ENCODE measurements at regions not wholly inside any gene's neighbourhood (a gene's known extent, or its start where the extent isn't known, plus 50 kb on each side); places are given as distances from the start of the nearest gene placed in this dataset.

- TF ChIP-seq REST (IDR thresholded peaks at IDR 0.05) (peak; percentile 38), RAD21 (IDR thresholded peaks at IDR 0.05) (peak; percentile 14 to 29)
Measured at GRCh38 chr1:99579691-99580172, 66.2 kb upstream of the PALMD start (continued).

GRCh38 chr1:99580451-99580850 lies 65.5 kb upstream of the PALMD start:
- Histone ChIP-seq H3K9ac (ENCODE audit: low read depth in 1 of 2, low read length in 2 of 2) (no peak overlapping the region), H3K9me3 (ENCODE audit: control insufficient read depth in 4 of 4, low read length in 3 of 4) (no peaks in the 10 kb centered on the region), H3K4me1 (ENCODE audit: control insufficient read depth in 4 of 4, insufficient read depth in 4 of 4, low read length in 3 of 4) (peaks cover 0 to 6% (median 1%) of the 10 kb centered on the region in 4 donors), H3K36me3 (ENCODE audit: control insufficient read depth in 4 of 4, insufficient read depth in 3 of 4, low read depth in 1 of 4, low read length in 3 of 4) (no peaks in the 10 kb centered on the region), H3K27me3 (ENCODE audit: control insufficient read depth in 4 of 4, insufficient read depth in 4 of 4, low read length in 3 of 4) (no peaks in the 10 kb centered on the region), H3K27ac (ENCODE audit: low read depth in 1 of 2, low read length in 2 of 2) (no peak overlapping the region), H3K4me3 (ENCODE audit: low read depth in 1 of 3, low read length in 3 of 3) (no peak overlapping the region)
- 95% methylated on average over 6 of the region's 6 CpGs for WGBS
- no peak for TF ChIP-seq FOXA1 (IDR thresholded peaks at IDR 0.05)
- TF ChIP-seq JUND (IDR thresholded peaks at IDR 0.05) = no peak
- TF ChIP-seq EGR1 (IDR thresholded peaks at IDR 0.05; ENCODE audit: low read depth in 2 of 2) = no peak
- TF ChIP-seq SP1 (IDR thresholded peaks at IDR 0.05) = no peak
- TF ChIP-seq RXRA (IDR thresholded peaks at IDR 0.05) = no peak
- TF ChIP-seq, protein P1, sequence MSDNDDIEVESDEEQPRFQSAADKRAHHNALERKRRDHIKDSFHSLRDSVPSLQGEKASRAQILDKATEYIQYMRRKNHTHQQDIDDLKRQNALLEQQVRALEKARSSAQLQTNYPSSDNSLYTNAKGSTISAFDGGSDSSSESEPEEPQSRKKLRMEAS (IDR thresholded peaks at IDR 0.05) = no peak
- no peak for TF ChIP-seq FOXA2 (IDR thresholded peaks at IDR 0.05)
- no peak for TF ChIP-seq HNF4G (IDR thresholded peaks at IDR 0.05)
- DNase-seq (ENCODE audit: low spot score) = no peak

- no peaks in the 10 kb centered on the region for H3K36me3 ChIP-seq (ENCODE audit: control insufficient read depth in 4 of 4, insufficient read depth in 3 of 4, low read depth in 1 of 4, low read length in 3 of 4)
- DNase-seq (ENCODE audit: low spot score) = no peak
- TF ChIP-seq HNF4A (conservative IDR thresholded peaks at IDR 0.05) (no peak), GABPA (IDR thresholded peaks at IDR 0.05 in 1 of 2, conservative IDR thresholded peaks at IDR 0.05 in 1 of 2) (no peak), TAF1 (conservative IDR thresholded peaks at IDR 0.05) (no peak), RAD21 (IDR thresholded peaks at IDR 0.05) (no peak), NR2F2 (IDR thresholded peaks at IDR 0.05) (no peak), SP1 (IDR thresholded peaks at IDR 0.05) (no peak), FOXA2 (IDR thresholded peaks at IDR 0.05) (no peak), YY1 (IDR thresholded peaks at IDR 0.05) (no peak), REST (IDR thresholded peaks at IDR 0.05) (no peak), JUND (IDR thresholded peaks at IDR 0.05) (no peak), CTCF (IDR thresholded peaks at IDR 0.05; ENCODE audit: low read depth, low read length, missing input control) (no peak), HNF4G (IDR thresholded peaks at IDR 0.05) (no peak), FOXA1 (IDR thresholded peaks at IDR 0.05) (no peak)
- TF ChIP-seq, protein P1 (IDR thresholded peaks at IDR 0.05) = no peak
- TF ChIP-seq, protein P2, sequence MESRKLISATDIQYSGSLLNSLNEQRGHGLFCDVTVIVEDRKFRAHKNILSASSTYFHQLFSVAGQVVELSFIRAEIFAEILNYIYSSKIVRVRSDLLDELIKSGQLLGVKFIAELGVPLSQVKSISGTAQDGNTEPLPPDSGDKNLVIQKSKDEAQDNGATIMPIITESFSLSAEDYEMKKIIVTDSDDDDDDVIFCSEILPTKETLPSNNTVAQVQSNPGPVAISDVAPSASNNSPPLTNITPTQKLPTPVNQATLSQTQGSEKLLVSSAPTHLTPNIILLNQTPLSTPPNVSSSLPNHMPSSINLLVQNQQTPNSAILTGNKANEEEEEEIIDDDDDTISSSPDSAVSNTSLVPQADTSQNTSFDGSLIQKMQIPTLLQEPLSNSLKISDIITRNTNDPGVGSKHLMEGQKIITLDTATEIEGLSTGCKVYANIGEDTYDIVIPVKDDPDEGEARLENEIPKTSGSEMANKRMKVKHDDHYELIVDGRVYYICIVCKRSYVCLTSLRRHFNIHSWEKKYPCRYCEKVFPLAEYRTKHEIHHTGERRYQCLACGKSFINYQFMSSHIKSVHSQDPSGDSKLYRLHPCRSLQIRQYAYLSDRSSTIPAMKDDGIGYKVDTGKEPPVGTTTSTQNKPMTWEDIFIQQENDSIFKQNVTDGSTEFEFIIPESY (IDR thresholded peaks at IDR 0.05) = no peak
- H3K27ac ChIP-seq (ENCODE audit: low read depth in 1 of 2, low read length in 2 of 2) = no peak overlapping the region
- H3K4me1 ChIP-seq (ENCODE audit: control insufficient read depth in 4 of 4, insufficient read depth in 4 of 4, low read length in 3 of 4) = no peaks in the 10 kb centered on the region
- no peak overlapping the region for H3K4me3 ChIP-seq (ENCODE audit: low read depth in 1 of 3, low read length in 3 of 3)
- H3K9ac ChIP-seq (ENCODE audit: low read depth in 1 of 2, low read length in 2 of 2) = no peak overlapping the region
- H3K9me3 ChIP-seq (ENCODE audit: control insufficient read depth in 4 of 4, low read length in 3 of 4) = no peaks in the 10 kb centered on the region
- 93% methylated on average over 4 of the region's 4 CpGs for WGBS
- no peaks in the 10 kb centered on the region for H3K27me3 ChIP-seq (ENCODE audit: control insufficient read depth in 4 of 4, insufficient read depth in 4 of 4, low read length in 3 of 4)
Measured at GRCh38 chr1:99587008-99587407, 58.9 kb upstream of the PALMD start.
